DMS53 treated with DMSO at 0.1 percent for 48 hours (cell line): ENCODE measurements at regions not wholly inside any gene's neighbourhood (a gene's known extent, or its start where the extent isn't known, plus 50 kb on each side); places are given as distances from the start of the nearest gene placed in this dataset.

Source experiments
- DNase-seq: peaks from one replicate; lab custom pipeline; 2025; ENCODE audit not compliant: unreplicated experiment; lab: John Stamatoyannopoulos, UW

- DNase-seq: no peak
Observed at GRCh38 chrX:63884821-63885790, 100.1 kb upstream of the ARHGEF9 start.

- no peak for DNase-seq
Observed at GRCh38 chrX:63869506-63869905, 84.5 kb upstream of the ARHGEF9 start.

GRCh38 chrX:63855896-63856295 lies 70.9 kb upstream of the ARHGEF9 start:
- DNase-seq: no peak

- no peak for DNase-seq
Observed at GRCh38 chrX:63835361-63835760, 50.3 kb upstream of the ARHGEF9 start.
